Endothelial cell of umbilical vein (primary cell): ENCODE measurements at regions not wholly inside any gene's neighbourhood (a gene's known extent, or its start where the extent isn't known, plus 50 kb on each side); places are given as distances from the start of the nearest gene placed in this dataset.

Experiments
- BruUV-seq: library from RNA; stranded (reverse); fragments of 400-500 nt; replicated peaks from 2 replicates; lab custom pipeline; 2021; lab: Mats Ljungman, UMichigan
- CTCF ChIA-PET: fragments of 300-600, 350-600 bp; sonication (Branson Sonifier 250); formaldehyde crosslinking; loops from one replicate; lab custom pipeline; 2021; ENCODE audit warnings: antibody characterized with exemption, inconsistent platforms; lab: Charles Lee
- POLR2A ChIA-PET: fragments of 300-600, 350-600 bp; sonication (Branson Sonifier 250); formaldehyde crosslinking; loops from one replicate; lab custom pipeline; 2021; ENCODE audit warnings: antibody characterized with exemption, inconsistent platforms; lab: Charles Lee
- DNase-seq: peaks from one replicate; pipeline ENCODE4 v3.0.0-alpha.2; 2011; ENCODE audit warnings: low read depth, low spot score
- FAIRE-seq: peaks from 2 replicates; lab custom pipeline; 2011; peaks lifted over from hg19 to GRCh38; lab: Jason Lieb, UNC
- H2AFZ ChIP-seq: 2 replicates; pipeline ENCODE4 v1.6.0; 2012; ENCODE audit warnings: low read depth, low read length, control low read depth, inconsistent platforms
- H3K27ac ChIP-seq: 2 replicates; pipeline ENCODE4 v1.5.1; 2011; ENCODE audit warnings: low read depth, mild to moderate bottlenecking, control low read depth, low read length, moderate library complexity; ENCODE audit not compliant: insufficient read depth
- H3K27me3 ChIP-seq, 2 experiments: 2 replicates each; pipeline versions ENCODE4 v1.6.0 to v1.6.1; 2011; ENCODE audit warnings: low read length in 2 of 2, mixed read lengths in 1 of 2; ENCODE audit not compliant: control insufficient read depth in 2 of 2, insufficient read depth in 2 of 2
- H3K36me3 ChIP-seq, 2 experiments: 2 replicates in 1 of 2; 3 replicates in 1 of 2; pipeline ENCODE4 v1.5.1; 2011; ENCODE audit warnings: low read length in 2 of 2, mild to moderate bottlenecking in 1 of 2, moderate library complexity in 1 of 2; ENCODE audit not compliant: control insufficient read depth in 2 of 2, insufficient read depth in 2 of 2; ENCODE audit errors: extremely low read depth in 1 of 2
- H3K4me1 ChIP-seq: 3 replicates; pipeline ENCODE4 v1.5.1; 2011; ENCODE audit warnings: mild to moderate bottlenecking, low read length; ENCODE audit not compliant: control insufficient read depth, insufficient read depth; ENCODE audit errors: extremely low read depth
- H3K4me2 ChIP-seq: 2 replicates; pipeline ENCODE4 v1.6.1; 2011; ENCODE audit warnings: low read length, control low read depth, mixed read lengths; ENCODE audit not compliant: insufficient read depth
- H3K4me3 ChIP-seq, 3 experiments: fragments of 200-600 bp in 1 of 3; sonication (generic), shearing (Covaris generic) in 1 of 3; replicated peaks in 1 of 3; 2 replicates each; pipeline ENCODE4 v1.5.1; 2011 to 2016; ENCODE audit warnings: control low read depth in 3 of 3, low read length in 3 of 3, mild to moderate bottlenecking in 2 of 3, inconsistent platforms in 1 of 3, low read depth in 1 of 3, moderate library complexity in 1 of 3; ENCODE audit not compliant: insufficient read depth in 1 of 3
- H3K79me2 ChIP-seq: 2 replicates; pipeline ENCODE4 v1.6.0; 2012; ENCODE audit warnings: low read length, inconsistent platforms; ENCODE audit not compliant: control insufficient read depth, insufficient read depth
- H3K9ac ChIP-seq: replicated peaks from 2 replicates; pipeline ENCODE3; 2011; ENCODE audit warnings: low read length, control low read depth; ENCODE audit not compliant: insufficient read depth; ENCODE audit errors: extremely low read depth
- H3K9me1 ChIP-seq: replicated peaks from 3 replicates; pipeline ENCODE4 v1.6.0; 2011; ENCODE audit warnings: mild to moderate bottlenecking, low read length; ENCODE audit not compliant: control insufficient read depth, insufficient read depth; ENCODE audit errors: extremely low read depth
- H3K9me3 ChIP-seq: replicated peaks from 2 replicates; pipeline ENCODE4 v1.5.1; 2012; ENCODE audit warnings: low read length, inconsistent platforms; ENCODE audit not compliant: control insufficient read depth, insufficient read depth
- H4K20me1 ChIP-seq: replicated peaks from 2 replicates; pipeline ENCODE3; 2011; ENCODE audit warnings: mild to moderate bottlenecking, low read length; ENCODE audit not compliant: control insufficient read depth, insufficient read depth; ENCODE audit errors: extremely low read depth
- EZH2 ChIP-seq: IDR thresholded peaks from 2 replicates; pipeline ENCODE4 v1.6.1; 2012; ENCODE audit warnings: borderline replicate concordance, low read depth, mild to moderate bottlenecking, moderate library complexity, low read length, inconsistent platforms; ENCODE audit not compliant: severe bottlenecking
- FOS ChIP-seq: IDR thresholded peaks from 2 replicates; pipeline ENCODE4 v1.6.1; 2011; ENCODE audit warnings: mild to moderate bottlenecking, low read length, moderate library complexity, borderline replicate concordance; ENCODE audit not compliant: insufficient read depth
- GATA2 ChIP-seq: IDR thresholded peaks from 2 replicates; pipeline ENCODE4 v1.7.0; 2011; ENCODE audit warnings: low read depth, mild to moderate bottlenecking, moderate library complexity, mixed read lengths, low read length; ENCODE audit not compliant: insufficient read length, insufficient read depth
- JUN ChIP-seq: IDR thresholded peaks from 2 replicates; pipeline ENCODE4 v1.6.1; 2011; ENCODE audit warnings: borderline replicate concordance, low read depth; ENCODE audit not compliant: insufficient read length, insufficient read depth
- MYC ChIP-seq: IDR thresholded peaks from one replicate; pipeline ENCODE4 v1.6.1; 2011; ENCODE audit warnings: mild to moderate bottlenecking, low read depth, low read length
- POLR2A ChIP-seq: IDR thresholded peaks from 2 replicates; pipeline ENCODE4 v1.6.1; 2012; ENCODE audit warnings: low read depth, mild to moderate bottlenecking, control low read depth, low read length
- POLR2AphosphoS5 ChIP-seq: IDR thresholded peaks from 2 replicates; pipeline ENCODE4 v1.6.1; 2012; ENCODE audit warnings: low read depth, mild to moderate bottlenecking, control low read depth, low read length, moderate library complexity; ENCODE audit not compliant: insufficient read depth
- dilution Hi-C: fragments of 300-500 bp; cut with MboI; formaldehyde crosslinking; loops from one replicate; pipeline ENCODE4 v1.15.0; 2019; ENCODE audit warnings: low sequenced_read_pairs; ENCODE audit not compliant: extremely low pct_ligation_motif_present
- intact Hi-C: fragments of 100-400 bp; cut with micrococcal nuclease; formaldehyde crosslinking; loops from one replicate; pipeline ENCODE4 v1.10.0; 2022
- TF ChIP-seq, protein P1 (sequence below): IDR thresholded peaks from 2 replicates; pipeline ENCODE4 v1.6.1; 2011; ENCODE audit not compliant: insufficient read depth, insufficient read length
- TF ChIP-seq, protein P2 (sequence below), 2 donors: IDR thresholded peaks; 1 replicate in 1 of 2; 2 replicates in 1 of 2; pipeline ENCODE4 v1.5.1; 2011; ENCODE audit warnings: low read length in 2 of 2, mild to moderate bottlenecking in 2 of 2, moderate library complexity in 2 of 2, control low read depth in 1 of 2, inconsistent platforms in 1 of 2, low read depth in 1 of 2; ENCODE audit not compliant: insufficient read depth in 1 of 2; ENCODE audit errors: extremely low read depth in 1 of 2

DNA sequence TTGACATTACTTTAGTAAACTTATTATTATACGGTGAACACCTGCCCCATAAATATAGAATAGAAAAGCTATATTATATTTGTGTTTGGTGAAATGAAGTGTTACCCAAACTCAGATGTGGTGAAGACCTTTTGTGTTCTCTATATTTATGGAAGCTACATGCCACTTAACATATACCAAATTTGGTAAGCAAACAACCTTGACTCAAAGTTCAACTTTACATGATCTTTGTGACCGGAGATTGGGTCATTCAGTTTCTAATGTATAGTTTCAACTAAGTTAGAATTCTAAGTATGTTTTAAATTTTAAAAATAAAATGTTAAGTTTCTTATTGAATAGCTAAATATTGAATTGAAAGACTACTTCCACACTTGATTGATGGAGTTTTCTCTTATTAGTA is 288.6 kb upstream of the SEMA3D start:
- Histone ChIP-seq H3K4me2 (no peak overlapping the region), H3K9me3 (no peaks in the 10 kb centered on the region), H3K9me1 (no peaks in the 10 kb centered on the region), H3K9ac (no peak overlapping the region), H3K4me3 (no peak overlapping the region), H3K79me2 (no peaks in the 10 kb centered on the region), H3K4me1 (no peaks in the 10 kb centered on the region), H2AFZ (no peak overlapping the region), H3K27ac (no peak overlapping the region), H3K27me3 (no peaks in the 10 kb centered on the region), H4K20me1 (no peaks in the 10 kb centered on the region), H3K36me3 (no peaks in the 10 kb centered on the region)
- POLR2A ChIA-PET = no interaction called here
- FAIRE-seq = no peak
- intact Hi-C loops (no loop called here), dilution Hi-C loops (no loop called here)
- BruUV-seq = no TSS peak
- no peak for TF ChIP-seq EZH2
- TF ChIP-seq, protein P1, sequence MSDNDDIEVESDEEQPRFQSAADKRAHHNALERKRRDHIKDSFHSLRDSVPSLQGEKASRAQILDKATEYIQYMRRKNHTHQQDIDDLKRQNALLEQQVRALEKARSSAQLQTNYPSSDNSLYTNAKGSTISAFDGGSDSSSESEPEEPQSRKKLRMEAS = no peak
- TF ChIP-seq, protein P2, sequence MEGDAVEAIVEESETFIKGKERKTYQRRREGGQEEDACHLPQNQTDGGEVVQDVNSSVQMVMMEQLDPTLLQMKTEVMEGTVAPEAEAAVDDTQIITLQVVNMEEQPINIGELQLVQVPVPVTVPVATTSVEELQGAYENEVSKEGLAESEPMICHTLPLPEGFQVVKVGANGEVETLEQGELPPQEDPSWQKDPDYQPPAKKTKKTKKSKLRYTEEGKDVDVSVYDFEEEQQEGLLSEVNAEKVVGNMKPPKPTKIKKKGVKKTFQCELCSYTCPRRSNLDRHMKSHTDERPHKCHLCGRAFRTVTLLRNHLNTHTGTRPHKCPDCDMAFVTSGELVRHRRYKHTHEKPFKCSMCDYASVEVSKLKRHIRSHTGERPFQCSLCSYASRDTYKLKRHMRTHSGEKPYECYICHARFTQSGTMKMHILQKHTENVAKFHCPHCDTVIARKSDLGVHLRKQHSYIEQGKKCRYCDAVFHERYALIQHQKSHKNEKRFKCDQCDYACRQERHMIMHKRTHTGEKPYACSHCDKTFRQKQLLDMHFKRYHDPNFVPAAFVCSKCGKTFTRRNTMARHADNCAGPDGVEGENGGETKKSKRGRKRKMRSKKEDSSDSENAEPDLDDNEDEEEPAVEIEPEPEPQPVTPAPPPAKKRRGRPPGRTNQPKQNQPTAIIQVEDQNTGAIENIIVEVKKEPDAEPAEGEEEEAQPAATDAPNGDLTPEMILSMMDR (IDR thresholded peaks at IDR 0.05; ENCODE audit: extremely low read depth in 1 of 2, insufficient read depth in 1 of 2, low read depth in 1 of 2, low read length in 2 of 2) = no peak
- TF ChIP-seq POLR2A = no peak
- TF ChIP-seq MYC = no peak
- TF ChIP-seq JUN = no peak
- TF ChIP-seq GATA2 = no peak
- no peak for TF ChIP-seq POLR2AphosphoS5
- TF ChIP-seq FOS = no peak
- CTCF ChIA-PET = no interaction called here
- no peak for DNase-seq
